WTC11 (cell line): ENCODE measurements at regions not wholly inside any gene's neighbourhood (a gene's known extent, or its start where the extent isn't known, plus 50 kb on each side); places are given as distances from the start of the nearest gene placed in this dataset.

Experiments used
- ATF2 ChIP-seq: sonication (generic); formaldehyde crosslinking; IDR thresholded peaks from 2 replicates; pipeline ENCODE4 v1.8.1; 2022; ENCODE audit warnings: low read depth, missing genetic modification reagents, borderline replicate concordance
- ATF3 ChIP-seq: sonication (generic); formaldehyde crosslinking; conservative IDR thresholded peaks from 2 replicates; pipeline ENCODE4 v1.8.1; 2022; ENCODE audit warnings: mild to moderate bottlenecking, missing genetic modification reagents
- ATF6 ChIP-seq: sonication (generic); formaldehyde crosslinking; IDR thresholded peaks from 2 replicates; pipeline ENCODE4 v1.8.1; 2023; ENCODE audit warnings: mild to moderate bottlenecking, missing genetic modification reagents
- CTCF ChIP-seq: fragments of 200-600 bp; IDR thresholded peaks from 2 replicates; pipeline ENCODE4 v1.8.0; 2022; ENCODE audit warnings: antibody characterized with exemption
- JUN ChIP-seq: sonication (generic); formaldehyde crosslinking; IDR thresholded peaks from 2 replicates; pipeline ENCODE4 v1.8.0; 2023; ENCODE audit warnings: mild to moderate bottlenecking, missing genetic modification reagents
- KAT7 ChIP-seq: sonication (generic); formaldehyde crosslinking; IDR thresholded peaks from 2 replicates; pipeline ENCODE4 v1.8.1; 2023; ENCODE audit warnings: missing genetic modification reagents, mild to moderate bottlenecking, borderline replicate concordance
- NFE2L1 ChIP-seq: sonication (generic); formaldehyde crosslinking; IDR thresholded peaks from 2 replicates; pipeline ENCODE4 v1.8.1; 2023; ENCODE audit warnings: missing genetic modification reagents
- NR2C2 ChIP-seq: sonication (generic); formaldehyde crosslinking; IDR thresholded peaks from 2 replicates; pipeline ENCODE4 v1.8.0; 2022; ENCODE audit warnings: mild to moderate bottlenecking, missing genetic modification reagents
- PREB ChIP-seq: sonication (generic); formaldehyde crosslinking; IDR thresholded peaks from 2 replicates; pipeline ENCODE4 v1.8.1; 2022; ENCODE audit warnings: mild to moderate bottlenecking, missing genetic modification reagents, moderate library complexity, borderline replicate concordance
- USF1 ChIP-seq: sonication (generic); formaldehyde crosslinking; IDR thresholded peaks from 2 replicates; pipeline ENCODE4 v1.8.0; 2022; ENCODE audit warnings: mild to moderate bottlenecking, missing genetic modification reagents
- ZNF138 ChIP-seq: sonication (generic); formaldehyde crosslinking; conservative IDR thresholded peaks from 2 replicates; pipeline ENCODE4 v1.8.1; 2022; ENCODE audit warnings: mild to moderate bottlenecking, moderate library complexity, missing genetic modification reagents
- ZNF416 ChIP-seq: fragments of 250-450 bp; sonication (Bioruptor Pico); IDR thresholded peaks from 2 replicates; pipeline ENCODE4 v1.9.0; 2021; ENCODE audit warnings: mild to moderate bottlenecking, inconsistent platforms
- ZNF425 ChIP-seq: fragments of 250-450 bp; sonication (Bioruptor Pico); conservative IDR thresholded peaks from 2 replicates; pipeline ENCODE4 v1.9.0; 2021; ENCODE audit warnings: mild to moderate bottlenecking

GRCh38 chrX:3195845-3196244 lies 150.6 kb downstream of the MXRA5 start:
- TF ChIP-seq NR2C2 (CRISPR knock-in tag) (no peak), ZNF425 (CRISPR knock-in tag) (no peak), ATF6 (CRISPR knock-in tag) (no peak), JUN (CRISPR knock-in tag) (no peak), CTCF (no peak), ATF2 (CRISPR knock-in tag) (no peak), PREB (CRISPR knock-in tag) (no peak), KAT7 (CRISPR knock-in tag) (no peak), ZNF416 (CRISPR knock-in tag) (no peak), USF1 (CRISPR knock-in tag) (no peak), NFE2L1 (CRISPR knock-in tag) (no peak), ATF3 (CRISPR knock-in tag) (no peak), ZNF138 (CRISPR knock-in tag) (no peak)
